ENCODE measurements at regions not wholly inside any gene's neighbourhood (a gene's known extent, or its start where the extent isn't known, plus 50 kb on each side); places are given as distances from the start of the nearest gene placed in this dataset.
"Not testable (repeated sequence)": the region's sequence is repeated elsewhere in the genome, so short reads cannot be mapped to it uniquely, and the experiment has no call there.

- TF ChIP-seq KLF16 (tag by site-specific recombination; IDR thresholded peaks at IDR 0.05) (no peak), ZNF792 (tag by site-specific recombination; IDR thresholded peaks at IDR 0.05) (no peak), ZNF175 (tag by site-specific recombination; IDR thresholded peaks at IDR 0.05) (no peak), ZFP3 (tag by site-specific recombination; IDR thresholded peaks at IDR 0.05; ENCODE audit: low read depth) (no peak), ZNF324 (tag by site-specific recombination; IDR thresholded peaks at IDR 0.05) (no peak), ZNF266 (tag by site-specific recombination; IDR thresholded peaks at IDR 0.05; ENCODE audit: low read depth) (no peak)
Observed at GRCh38 chr13:90276216-90276615, 1071.3 kb upstream of the MIR17HG start (continued).

DNA sequence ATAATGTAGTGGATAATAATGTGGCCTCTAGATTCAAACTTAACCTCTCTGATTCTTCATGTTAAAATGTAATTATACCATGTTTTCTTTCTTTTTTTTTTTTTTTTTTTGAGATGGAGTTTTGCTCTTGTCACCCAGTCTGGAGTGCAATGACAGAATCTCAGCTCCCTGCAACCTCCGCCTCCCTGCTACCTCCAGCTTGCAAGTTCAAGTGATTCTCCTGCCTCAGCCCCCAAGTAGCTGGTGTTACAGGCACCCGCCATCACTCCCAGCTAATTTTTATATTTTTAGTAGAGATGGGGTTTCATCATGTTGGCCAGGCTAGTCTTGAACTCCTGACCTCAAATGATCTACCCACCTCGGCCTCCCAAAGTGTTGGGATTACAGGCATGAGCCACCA lies 1069.3 kb upstream of the MIR17HG start:
- H3K36me3 ChIP-seq (ENCODE audit: control insufficient read depth in 2 of 2, insufficient read depth in 1 of 2, low read length in 2 of 2); H3K4me1 ChIP-seq (ENCODE audit: control insufficient read depth, insufficient read depth, low read length); H3K27ac ChIP-seq (ENCODE audit: extremely low read depth, low read depth, low read length); H3K9me3 ChIP-seq (ENCODE audit: control insufficient read depth, insufficient read depth, low read depth, low read length); H3K4me3 ChIP-seq (ENCODE audit: low read depth, low read length); CTCF ChIA-PET; POLR2A ChIA-PET: not testable (repeated sequence)

DNA sequence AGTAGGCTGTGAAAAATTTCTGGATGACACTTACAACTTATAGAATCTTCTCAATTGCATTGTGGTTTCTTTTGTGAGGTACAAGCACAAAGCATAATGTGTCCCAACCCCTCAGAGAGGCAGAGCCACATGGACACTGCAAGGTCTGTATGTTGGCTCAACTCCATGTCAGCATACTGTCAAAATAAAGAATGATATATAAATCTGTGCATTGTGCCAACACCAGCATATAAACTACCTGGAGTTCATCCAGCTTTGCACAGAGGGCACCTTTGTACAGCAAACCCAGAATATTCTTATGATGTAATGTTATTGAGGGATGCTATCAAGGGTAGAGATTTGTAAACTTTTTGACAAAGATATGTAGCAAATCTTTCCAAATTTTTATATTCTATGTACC lies 1065.8 kb upstream of the MIR17HG start:
- no peak overlapping the region for H3K27ac ChIP-seq (ENCODE audit: extremely low read depth, low read depth, low read length)
- no peak overlapping the region for H3K4me3 ChIP-seq (ENCODE audit: low read depth, low read length)
- CTCF ChIA-PET: no interaction called here
- no peak for TF ChIP-seq ZBTB8A (tag by site-specific recombination; IDR thresholded peaks at IDR 0.05)
- TF ChIP-seq ZNF391 (tag by site-specific recombination; IDR thresholded peaks at IDR 0.05; ENCODE audit: borderline replicate concordance, low read depth): no peak
- TF ChIP-seq ZSCAN16 (tag by site-specific recombination; IDR thresholded peaks at IDR 0.05): no peak
- no peak for TF ChIP-seq ZNF654 (tag by site-specific recombination; IDR thresholded peaks at IDR 0.05; ENCODE audit: low read depth)
- TF ChIP-seq ZNF157 (tag by site-specific recombination; IDR thresholded peaks at IDR 0.05): no peak
- TF ChIP-seq ZNF626 (tag by site-specific recombination; IDR thresholded peaks at IDR 0.05): no peak
- TF ChIP-seq ZNF19 (tag by site-specific recombination; IDR thresholded peaks at IDR 0.05; ENCODE audit: low read depth): no peak
- no peak for TF ChIP-seq SCRT2 (tag by site-specific recombination; IDR thresholded peaks at IDR 0.05)
- TF ChIP-seq ZNF214 (tag by site-specific recombination; IDR thresholded peaks at IDR 0.05; ENCODE audit: borderline replicate concordance): no peak
- no peak for TF ChIP-seq ZNF585B (tag by site-specific recombination; IDR thresholded peaks at IDR 0.05)
- no peak for TF ChIP-seq KLF1 (tag by site-specific recombination; IDR thresholded peaks at IDR 0.05)
- TF ChIP-seq ZNF138 (tag by site-specific recombination; IDR thresholded peaks at IDR 0.05; ENCODE audit: borderline replicate concordance): no peak
- TF ChIP-seq ZNF510 (tag by site-specific recombination; IDR thresholded peaks at IDR 0.05; ENCODE audit: insufficient replicate concordance): no peak
- no peak for TF ChIP-seq ZNF580 (tag by site-specific recombination; IDR thresholded peaks at IDR 0.05)
- TF ChIP-seq ZNF202 (tag by site-specific recombination; IDR thresholded peaks at IDR 0.05; ENCODE audit: borderline replicate concordance): no peak
- TF ChIP-seq ZNF184 (tag by site-specific recombination; IDR thresholded peaks at IDR 0.05): no peak
- no peak for TF ChIP-seq ZBTB7A (tag by site-specific recombination; IDR thresholded peaks at IDR 0.05; ENCODE audit: low read depth)
- TF ChIP-seq, protein P1, sequence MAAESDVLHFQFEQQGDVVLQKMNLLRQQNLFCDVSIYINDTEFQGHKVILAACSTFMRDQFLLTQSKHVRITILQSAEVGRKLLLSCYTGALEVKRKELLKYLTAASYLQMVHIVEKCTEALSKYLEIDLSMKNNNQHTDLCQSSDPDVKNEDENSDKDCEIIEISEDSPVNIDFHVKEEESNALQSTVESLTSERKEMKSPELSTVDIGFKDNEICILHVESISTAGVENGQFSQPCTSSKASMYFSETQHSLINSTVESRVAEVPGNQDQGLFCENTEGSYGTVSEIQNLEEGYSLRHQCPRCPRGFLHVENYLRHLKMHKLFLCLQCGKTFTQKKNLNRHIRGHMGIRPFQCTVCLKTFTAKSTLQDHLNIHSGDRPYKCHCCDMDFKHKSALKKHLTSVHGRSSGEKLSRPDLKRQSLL (tag by site-specific recombination; IDR thresholded peaks at IDR 0.05): no peak
- no peaks in the 10 kb centered on the region for H3K9me3 ChIP-seq (ENCODE audit: control insufficient read depth, insufficient read depth, low read depth, low read length)
- H3K36me3 ChIP-seq (ENCODE audit: control insufficient read depth in 2 of 2, insufficient read depth in 1 of 2, low read length in 2 of 2): no peaks in the 10 kb centered on the region
- H3K4me1 ChIP-seq (ENCODE audit: control insufficient read depth, insufficient read depth, low read length): no peaks in the 10 kb centered on the region
- POLR2A ChIA-PET: no interaction called here

Measured in HEK293 (cell line).